Neuronal stem cell (in vitro differentiated cells): ENCODE measurements at regions not wholly inside any gene's neighbourhood (a gene's known extent, or its start where the extent isn't known, plus 50 kb on each side); places are given as distances from the start of the nearest gene placed in this dataset.
"Not testable (repeated sequence)": the region's sequence is repeated elsewhere in the genome, so short reads cannot be mapped to it uniquely, and the experiment has no call there.

Experiments used
- DNase-seq: peaks from one replicate; pipeline ENCODE4 v3.0.0-alpha.2; 2013; ENCODE audit warnings: low spot score
- H2AFZ ChIP-seq: one replicate; pipeline ENCODE4 v1.6.1; 2013; ENCODE audit warnings: mild to moderate bottlenecking, low read length, inconsistent platforms
- H2AK5ac ChIP-seq: 2 replicates; pipeline ENCODE4 v1.6.1; 2013; ENCODE audit warnings: low read depth, mild to moderate bottlenecking, inconsistent platforms, low read length, moderate library complexity, mixed read lengths
- H2BK120ac ChIP-seq: 2 replicates; pipeline ENCODE4 v1.6.1; 2013; ENCODE audit warnings: low read depth, mild to moderate bottlenecking, inconsistent platforms, low read length, moderate library complexity, mixed read lengths
- H2BK12ac ChIP-seq: one replicate; pipeline ENCODE4 v1.6.1; 2013; ENCODE audit warnings: low read length, inconsistent platforms
- H2BK15ac ChIP-seq: 2 replicates; pipeline ENCODE4 v1.6.1; 2013; ENCODE audit warnings: mild to moderate bottlenecking, low read length, inconsistent platforms, mixed read lengths
- H2BK5ac ChIP-seq: one replicate; pipeline ENCODE4 v1.6.1; 2013; ENCODE audit warnings: inconsistent platforms, mild to moderate bottlenecking, low read length, moderate library complexity
- H3K14ac ChIP-seq: one replicate; pipeline ENCODE4 v1.6.1; 2013; ENCODE audit warnings: low read length, inconsistent platforms
- H3K18ac ChIP-seq: 2 replicates; pipeline ENCODE4 v1.6.1; 2013; ENCODE audit warnings: low read length, inconsistent platforms
- H3K23ac ChIP-seq: 2 replicates; pipeline ENCODE4 v1.6.1; 2013; ENCODE audit warnings: low read depth, mild to moderate bottlenecking, mixed read lengths, low read length, inconsistent platforms; ENCODE audit not compliant: poor library complexity
- H3K27ac ChIP-seq: replicated peaks from 3 replicates; pipeline ENCODE4 v1.5.1; 2013; ENCODE audit warnings: low read length, inconsistent platforms
- H3K27me3 ChIP-seq, 3 experiments: 2 replicates each; pipeline ENCODE4 v1.6.1; 2013; ENCODE audit warnings: low read length in 3 of 3, mild to moderate bottlenecking in 2 of 3, inconsistent platforms in 1 of 3, low read depth in 1 of 3, mixed read lengths in 1 of 3, moderate library complexity in 1 of 3; ENCODE audit not compliant: control insufficient read depth in 3 of 3, insufficient read depth in 3 of 3
- H3K36me3 ChIP-seq, 2 donors: replicated peaks in 1 of 2; 2 replicates each; pipeline ENCODE4 v1.6.1; 2013; ENCODE audit warnings: low read length in 2 of 2; ENCODE audit not compliant: control insufficient read depth in 2 of 2, insufficient read depth in 2 of 2
- H3K4ac ChIP-seq: 2 replicates; pipeline ENCODE4 v1.6.1; 2013; ENCODE audit warnings: inconsistent platforms, mild to moderate bottlenecking, low read length, moderate library complexity
- H3K4me1 ChIP-seq, 2 donors: 1 replicate in 1 of 2; 2 replicates in 1 of 2; pipeline ENCODE4 v1.6.1; 2013; ENCODE audit warnings: low read length in 2 of 2, low read depth in 1 of 2; ENCODE audit not compliant: control insufficient read depth in 2 of 2, insufficient read depth in 1 of 2
- H3K4me2 ChIP-seq: one replicate; pipeline ENCODE4 v1.6.1; 2013; ENCODE audit warnings: mild to moderate bottlenecking, low read length, inconsistent platforms; ENCODE audit not compliant: insufficient read depth, poor library complexity, severe bottlenecking
- H3K4me3 ChIP-seq, 2 donors: 2 replicates each; pipeline ENCODE4 v1.5.1; 2013; ENCODE audit warnings: low read length in 2 of 2, mild to moderate bottlenecking in 2 of 2, inconsistent platforms in 1 of 2, moderate library complexity in 1 of 2
- H3K79me1 ChIP-seq: one replicate; pipeline ENCODE4 v1.6.1; 2013; ENCODE audit warnings: low read depth, mild to moderate bottlenecking, inconsistent platforms, low read length, moderate library complexity
- H3K9ac ChIP-seq: one replicate; pipeline ENCODE4 v1.6.1; 2013; ENCODE audit warnings: mild to moderate bottlenecking, low read depth, low read length, inconsistent platforms; ENCODE audit not compliant: poor library complexity
- H3K9me3 ChIP-seq, 2 donors: replicated peaks in 1 of 2; 2 replicates each; pipeline versions ENCODE3 to v1.6.1; 2013; ENCODE audit warnings: low read length in 2 of 2, mild to moderate bottlenecking in 2 of 2, inconsistent platforms in 1 of 2, low read depth in 1 of 2, mixed read lengths in 1 of 2, moderate library complexity in 1 of 2; ENCODE audit not compliant: control insufficient read depth in 2 of 2, insufficient read depth in 1 of 2
- H4K8ac ChIP-seq: one replicate; pipeline ENCODE4 v1.6.1; 2013; ENCODE audit warnings: low read depth, mild to moderate bottlenecking, inconsistent platforms, low read length, moderate library complexity
- H4K91ac ChIP-seq: one replicate; pipeline ENCODE4 v1.6.1; 2013; ENCODE audit warnings: low read length, low read depth, mild to moderate bottlenecking, inconsistent platforms; ENCODE audit not compliant: poor library complexity
- WGBS, 2 donors: extraction: QIAGEN DNeasy Blood & Tissue Kit; methylation state at CpG; one replicate each; pipeline ENCODE4 v1.1.7; 2013; ENCODE audit warnings: missing lambda C conversion rate in 2 of 2, mixed read lengths in 1 of 2; ENCODE audit not compliant: insufficient read length in 2 of 2, insufficient replicate concordance in 1 of 2; ENCODE audit errors: extremely low coverage in 2 of 2; 5-methylcytosine and 5-hydroxymethylcytosine counted together

DNA sequence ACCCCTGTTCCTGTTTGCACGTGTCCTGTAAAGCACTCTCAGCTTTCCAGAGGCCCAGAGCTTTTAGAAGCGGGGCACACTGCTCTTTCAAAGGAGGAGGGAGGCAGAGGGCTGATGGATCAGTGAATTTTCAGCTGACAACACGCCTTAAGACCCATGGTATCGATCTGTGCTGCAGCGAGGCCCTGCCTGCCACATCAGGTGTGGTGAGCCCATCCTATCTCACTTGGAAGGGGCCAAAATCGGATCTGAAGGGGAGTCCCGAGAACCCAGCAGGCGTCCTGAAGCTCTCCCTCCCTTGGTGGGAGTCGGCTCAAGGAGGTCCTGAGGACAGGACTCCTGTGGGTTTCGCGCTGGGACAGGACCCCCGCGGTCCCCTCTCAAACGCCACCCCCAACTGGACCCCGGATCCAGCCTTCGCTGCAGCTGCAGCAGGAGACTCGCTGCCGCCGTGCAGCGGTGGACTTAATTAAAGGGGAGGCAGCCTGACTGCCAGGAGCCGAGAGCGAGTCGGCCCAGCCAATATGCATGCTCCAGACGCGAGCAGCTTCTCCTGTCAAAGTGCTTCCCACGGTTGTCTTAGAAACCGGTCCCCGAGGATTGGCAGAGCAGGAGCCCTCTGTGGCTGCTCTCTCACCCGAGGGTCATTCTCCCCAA is 580.0 kb upstream of the ZNF337 start:
- Histone ChIP-seq H3K79me1 (no peaks in the 10 kb centered on the region), H2BK5ac (no peak overlapping the region), H2BK12ac (no peak overlapping the region), H3K27me3 (no peaks in the 10 kb centered on the region), H3K23ac (no peak overlapping the region), H2BK120ac (no peak overlapping the region), H4K91ac (no peak overlapping the region), H3K36me3 (no peaks in the 10 kb centered on the region), H2AFZ (no peak overlapping the region), H3K4me1 (no peaks in the 10 kb centered on the region), H3K18ac (no peak overlapping the region), H3K27ac (no peak overlapping the region), H3K14ac (peak overlapping the region; percentile 17), H3K4ac (no peak overlapping the region), H3K9me3 (no peaks in the 10 kb centered on the region), H2BK15ac (no peak overlapping the region), H3K4me3 (no peak overlapping the region), H2AK5ac (no peak overlapping the region), H3K4me2 (no peak overlapping the region), H3K9ac (no peak overlapping the region), H4K8ac (no peak overlapping the region)
- WGBS, 2 donors, result no CpG with 5 or more reads among the region's 29 CpGs
- no peak for DNase-seq

DNA sequence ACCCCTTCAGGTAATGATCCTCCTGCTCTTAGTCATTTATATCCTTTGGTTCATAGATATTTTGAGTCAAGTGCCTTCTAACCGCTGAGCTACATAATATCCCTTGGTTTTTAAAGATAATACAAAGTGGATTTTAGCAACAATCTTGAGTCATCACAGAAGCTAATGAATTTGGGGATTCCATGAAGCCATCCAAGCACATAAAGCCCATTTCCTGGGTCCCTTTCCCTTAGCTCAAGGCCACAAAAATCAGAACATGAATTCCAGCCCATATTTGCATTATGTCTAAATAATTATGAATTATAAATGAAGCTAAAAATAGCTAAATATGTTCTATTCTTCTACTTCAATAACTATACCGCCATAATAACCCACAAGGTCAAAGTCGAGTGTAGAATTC is 572.1 kb upstream of the ZNF337 start:
- H3K9me3 ChIP-seq, H2AFZ ChIP-seq, DNase-seq, H4K8ac ChIP-seq, H2BK15ac ChIP-seq, H3K4ac ChIP-seq, H2BK120ac ChIP-seq, H3K36me3 ChIP-seq, H2BK12ac ChIP-seq, H3K9ac ChIP-seq, H3K4me3 ChIP-seq, H3K18ac ChIP-seq, H2AK5ac ChIP-seq, H3K79me1 ChIP-seq, H3K23ac ChIP-seq, H3K27ac ChIP-seq, H4K91ac ChIP-seq, H3K4me2 ChIP-seq, H3K4me1 ChIP-seq, H2BK5ac ChIP-seq, H3K27me3 ChIP-seq, H3K14ac ChIP-seq: not testable (repeated sequence)
- no CpG with 5 or more reads among the region's 3 CpGs for WGBS, 2 donors

DNA sequence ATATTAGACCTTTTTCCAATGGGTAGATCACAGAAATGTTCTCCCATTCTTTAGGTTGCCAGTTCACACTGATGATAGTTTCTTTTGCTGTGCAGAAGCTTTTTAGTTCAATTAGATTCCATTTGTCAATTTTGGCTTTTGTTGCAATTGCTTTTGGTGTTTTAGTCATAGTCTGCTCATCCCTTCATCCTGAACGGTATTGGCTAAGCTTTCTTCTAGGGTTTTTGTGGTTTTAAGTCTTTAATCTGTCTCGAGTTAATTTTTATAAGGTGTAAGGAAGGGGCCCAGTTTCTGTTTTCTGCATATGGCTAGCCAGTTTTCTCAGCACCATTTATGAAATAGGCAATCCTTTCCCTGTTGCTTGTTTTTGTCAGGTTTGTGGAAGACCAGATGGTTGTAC is 564.3 kb upstream of the ZNF337 start:
- not testable (repeated sequence) for H3K4me3 ChIP-seq, H3K4me1 ChIP-seq, H3K4me2 ChIP-seq, H3K79me1 ChIP-seq, H2BK12ac ChIP-seq, H3K23ac ChIP-seq, H2BK5ac ChIP-seq, DNase-seq, H3K18ac ChIP-seq, H3K9ac ChIP-seq, H3K14ac ChIP-seq, H3K9me3 ChIP-seq, H3K4ac ChIP-seq, H2BK15ac ChIP-seq, H3K27ac ChIP-seq, H4K91ac ChIP-seq, H2AFZ ChIP-seq, H2AK5ac ChIP-seq, H4K8ac ChIP-seq, H3K27me3 ChIP-seq, H2BK120ac ChIP-seq, H3K36me3 ChIP-seq
- no CpG with 5 or more reads among the region's 2 CpGs for WGBS, 2 donors

DNA sequence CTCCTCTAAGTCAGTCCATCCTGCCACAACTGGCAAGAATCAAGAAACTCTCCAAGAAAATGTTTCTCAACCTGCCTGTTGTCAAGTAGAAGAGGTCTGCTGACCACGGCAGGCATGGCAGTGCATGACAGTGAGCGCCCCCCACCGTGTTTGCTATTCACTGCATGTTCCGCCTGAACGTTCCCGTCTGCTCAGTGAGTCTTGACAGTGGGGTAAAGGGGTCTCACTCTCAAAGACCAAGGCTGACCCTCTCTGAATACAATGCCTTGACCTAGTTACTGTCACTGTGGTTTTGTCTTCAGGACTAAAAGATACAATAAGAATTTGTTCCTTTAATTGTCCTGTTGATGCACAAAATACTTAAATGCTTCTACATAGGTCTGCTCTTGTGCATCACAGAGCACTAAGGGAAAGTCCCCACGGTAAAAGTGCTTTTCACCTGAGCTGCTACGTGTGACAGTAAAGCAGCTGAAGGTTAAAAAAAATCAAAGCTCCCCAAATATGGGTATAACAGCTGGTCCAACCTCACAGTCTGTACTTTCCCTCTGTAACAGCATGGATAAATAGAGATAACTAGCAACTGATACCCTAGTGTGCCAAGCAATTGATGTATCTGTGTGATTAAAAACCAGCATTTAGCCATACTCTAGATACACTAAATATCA is 555.8 kb upstream of the ZNF337 start:
- not testable (repeated sequence) for H3K79me1 ChIP-seq, H2BK120ac ChIP-seq, H2BK12ac ChIP-seq, H3K9me3 ChIP-seq, H3K27ac ChIP-seq, H3K9ac ChIP-seq, H2BK15ac ChIP-seq, H2AK5ac ChIP-seq, DNase-seq, H4K91ac ChIP-seq, H3K36me3 ChIP-seq, H3K18ac ChIP-seq, H2BK5ac ChIP-seq, H3K4me3 ChIP-seq, H3K23ac ChIP-seq, H3K4me1 ChIP-seq, H3K27me3 ChIP-seq, H3K4ac ChIP-seq, H4K8ac ChIP-seq, H3K4me2 ChIP-seq, H3K14ac ChIP-seq, H2AFZ ChIP-seq
- no CpG with 5 or more reads among the region's 8 CpGs for WGBS, 2 donors
